ENCODE measurements at regions not wholly inside any gene's neighbourhood (a gene's known extent, or its start where the extent isn't known, plus 50 kb on each side); places are given as distances from the start of the nearest gene placed in this dataset.
A peak's percentile ranks its signal among the peaks of the same experiment; 100 is the strongest.
"Not testable (repeated sequence)": the region's sequence is repeated elsewhere in the genome, so short reads cannot be mapped to it uniquely, and the experiment has no call there.

DNA sequence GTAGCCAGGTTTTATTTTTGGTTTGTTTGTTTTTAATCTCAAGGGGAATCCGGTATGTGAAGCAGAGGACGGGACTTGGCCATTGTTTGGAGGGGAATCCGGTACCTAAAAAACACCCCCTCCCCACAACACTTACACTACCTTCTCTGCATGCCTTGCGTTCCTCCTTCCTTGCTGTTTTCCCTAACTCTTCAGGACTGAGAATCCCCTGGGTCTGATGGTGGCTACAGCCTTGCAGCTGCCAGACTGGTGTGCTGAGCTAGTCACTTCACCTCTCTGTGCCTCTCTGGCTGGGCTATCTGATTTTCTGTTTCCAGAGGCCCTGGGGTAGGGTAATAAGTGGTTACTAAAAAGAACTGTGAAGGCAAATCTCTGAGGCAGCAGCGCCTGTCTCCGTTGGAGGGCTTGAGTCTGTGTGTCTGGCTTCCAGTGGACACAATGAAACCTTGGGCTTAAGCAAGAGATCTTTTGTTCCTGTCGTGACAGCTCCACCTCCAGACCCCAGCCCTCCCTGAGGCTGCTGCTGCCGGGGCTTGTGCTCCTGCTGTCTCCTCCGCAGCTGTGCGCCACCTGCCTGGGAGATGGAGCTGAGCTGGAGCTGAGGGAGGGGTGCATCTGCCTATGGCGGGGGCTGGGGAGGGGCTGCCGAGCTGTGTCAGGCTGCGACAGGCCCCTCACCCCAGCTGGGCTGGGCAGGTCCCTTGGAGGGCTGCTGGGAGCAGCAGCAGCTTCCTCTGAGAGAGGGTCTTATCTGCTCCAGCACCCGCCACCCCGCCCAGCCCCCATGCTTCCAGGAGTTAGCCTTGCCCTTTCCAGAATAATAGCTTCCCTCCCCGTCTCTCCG lies 65.8 kb upstream of the CCDC167 start:
- H3K27me3 ChIP-seq (ENCODE audit: control insufficient read depth in 2 of 2, insufficient read depth in 2 of 2, low read length in 2 of 2) = no peaks in the 10 kb centered on the region
- CTCF ChIA-PET = interaction anchor here (0.6 to 2.7 kb wide), 16 partner anchors 16 to 798 kb away, joined by 3 to 31 read pairs (median 4); no protein-coding TSS in a partner anchor
- Mint-ChIP-seq H3K27me3 (peaks cover 3 to 33% (median 5%) of the 10 kb centered on the region in 5 donors), H3K4me1 (peaks cover 10 to 23% (median 17%) of the 10 kb centered on the region in 7 donors), H3K4me3 (peak overlapping the region in 6 of 10 donors; percentile 53 to 80 (median 68)), H3K36me3 (no peaks in the 10 kb centered on the region), H3K27ac (peak overlapping the region in 2 of 9 donors; percentile 2 to 14), H3K9me3 (peaks cover 0 to 4% (median 0%) of the 10 kb centered on the region in 11 donors)
- POLR2A ChIA-PET = interaction anchor here (0.7 to 1.1 kb wide), 5 partner anchors 14 to 81 kb away, joined by 3 to 6 read pairs (median 3); no protein-coding TSS in a partner anchor
- no peak overlapping the region for H3K27ac ChIP-seq (ENCODE audit: low read depth, low read length)
- no peaks in the 10 kb centered on the region for H3K36me3 ChIP-seq (ENCODE audit: control insufficient read depth in 2 of 3, insufficient read depth in 3 of 3, low read length in 3 of 3)
- intact Hi-C loops (cut with micrococcal nuclease) = loop anchor here (1.0 to 5.0 kb wide), 8 partner anchors 48 to 241 kb away; no protein-coding TSS in a partner anchor
- no peaks in the 10 kb centered on the region for H3K9me3 ChIP-seq (ENCODE audit: control insufficient read depth in 2 of 3, low read length in 3 of 3)
- peak overlapping the region; percentile 52 for H3K4me3 ChIP-seq (ENCODE audit: low read length)
- H3K4me1 ChIP-seq (ENCODE audit: control insufficient read depth in 2 of 2, insufficient read depth in 2 of 2, low read length in 2 of 2) = peaks cover 2 to 4% of the 10 kb centered on the region in 2 donors
- no peak for ATAC-seq
- DNase-seq = no peak

DNA sequence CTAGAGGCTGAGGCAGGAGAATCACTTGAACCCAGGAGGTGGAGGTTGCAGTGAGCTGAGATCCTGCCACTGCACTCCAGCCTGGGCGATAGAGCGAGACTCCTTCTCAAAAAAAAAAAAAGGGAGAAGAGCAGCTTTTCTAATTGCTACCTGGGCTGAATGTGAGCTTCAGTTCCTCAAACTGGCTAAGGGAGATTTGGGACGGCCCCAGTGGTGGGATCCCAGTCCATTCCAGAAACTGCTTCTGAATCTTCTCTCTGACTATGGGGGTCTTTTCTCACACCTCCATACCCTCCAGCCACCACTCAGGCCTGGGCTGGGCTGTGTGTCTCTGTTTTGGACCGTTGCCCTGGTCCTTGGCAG lies 63.2 kb upstream of the CCDC167 start:
- not testable (repeated sequence) for H3K27ac Mint-ChIP-seq, H3K9me3 Mint-ChIP-seq
- peaks cover 11 to 18% of the 10 kb centered on the region in 2 donors for H3K4me1 ChIP-seq (ENCODE audit: control insufficient read depth in 2 of 2, insufficient read depth in 2 of 2, low read length in 2 of 2)

DNA sequence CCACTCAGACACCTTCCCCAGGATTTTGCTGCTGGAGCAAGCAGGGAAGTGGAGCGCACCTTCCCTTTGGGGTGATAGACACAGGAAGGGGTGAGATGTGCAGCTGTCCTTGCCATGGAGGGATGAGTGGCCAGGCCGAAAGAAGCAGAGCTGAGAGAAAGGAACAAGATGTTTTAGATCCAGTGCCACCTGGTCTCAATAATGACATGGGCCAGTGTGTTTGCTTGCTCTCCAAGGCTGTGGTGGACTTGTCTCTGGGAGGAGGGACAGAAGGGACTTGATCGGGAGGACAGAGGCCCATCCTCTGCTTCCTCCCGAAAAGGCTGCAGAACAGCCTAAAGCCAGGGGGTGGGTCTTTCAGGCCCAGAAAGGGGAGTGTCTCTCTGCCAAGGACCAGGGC lies 61.7 kb upstream of the CCDC167 start:
- peak overlapping the region in 4 of 9 donors; percentile 14 to 83 (median 58) for H3K27ac Mint-ChIP-seq
- H3K36me3 Mint-ChIP-seq = no peaks in the 10 kb centered on the region
- Histone ChIP-seq H3K4me3 (ENCODE audit: low read length) (no peak overlapping the region), H3K27ac (ENCODE audit: low read depth, low read length) (no peak overlapping the region), H3K4me1 (ENCODE audit: control insufficient read depth in 2 of 2, insufficient read depth in 2 of 2, low read length in 2 of 2) (peaks cover 11 to 18% of the 10 kb centered on the region in 2 donors), H3K27me3 (ENCODE audit: control insufficient read depth in 2 of 2, insufficient read depth in 2 of 2, low read length in 2 of 2) (no peaks in the 10 kb centered on the region), H3K36me3 (ENCODE audit: control insufficient read depth in 2 of 3, insufficient read depth in 3 of 3, low read length in 3 of 3) (no peaks in the 10 kb centered on the region), H3K9me3 (ENCODE audit: control insufficient read depth in 2 of 3, low read length in 3 of 3) (no peaks in the 10 kb centered on the region)
- DNase-seq (no peak), ATAC-seq (no peak)
- H3K9me3 Mint-ChIP-seq = peaks cover 0 to 4% (median 0%) of the 10 kb centered on the region in 11 donors
- intact Hi-C loops (cut with micrococcal nuclease) = no loop called here
- POLR2A ChIA-PET = no interaction called here
- peaks cover 0 to 35% (median 0%) of the 10 kb centered on the region in 5 donors for H3K27me3 Mint-ChIP-seq
- CTCF ChIA-PET = no interaction called here
- H3K4me3 Mint-ChIP-seq = no peak overlapping the region
- H3K4me1 Mint-ChIP-seq = peaks cover 2 to 36% (median 29%) of the 10 kb centered on the region in 7 donors

More for the DNA sequence above, 63.2 kb upstream of the CCDC167 start:
- intact Hi-C loops (cut with micrococcal nuclease); H3K27me3 ChIP-seq (ENCODE audit: control insufficient read depth in 2 of 2, insufficient read depth in 2 of 2, low read length in 2 of 2); H3K9me3 ChIP-seq (ENCODE audit: control insufficient read depth in 2 of 3, low read length in 3 of 3); H3K4me3 Mint-ChIP-seq; DNase-seq; ATAC-seq; H3K4me3 ChIP-seq (ENCODE audit: low read length); H3K27ac ChIP-seq (ENCODE audit: low read depth, low read length); H3K36me3 Mint-ChIP-seq; H3K36me3 ChIP-seq (ENCODE audit: control insufficient read depth in 2 of 3, insufficient read depth in 3 of 3, low read length in 3 of 3): not testable (repeated sequence)
- CTCF ChIA-PET = interaction anchor here (0.7 to 1.2 kb wide), 3 partner anchors 78 to 180 kb away, joined by 3 to 6 read pairs (median 3); no protein-coding TSS in a partner anchor
- POLR2A ChIA-PET = interaction anchor here (0.6 to 1.1 kb wide), 2 partner anchors 44 to 57 kb away, joined by 3 read pairs; no protein-coding TSS in a partner anchor
- H3K4me1 Mint-ChIP-seq = peaks cover 7 to 42% (median 31%) of the 10 kb centered on the region in 7 donors
- peaks cover 0 to 38% (median 3%) of the 10 kb centered on the region in 5 donors for H3K27me3 Mint-ChIP-seq

DNA sequence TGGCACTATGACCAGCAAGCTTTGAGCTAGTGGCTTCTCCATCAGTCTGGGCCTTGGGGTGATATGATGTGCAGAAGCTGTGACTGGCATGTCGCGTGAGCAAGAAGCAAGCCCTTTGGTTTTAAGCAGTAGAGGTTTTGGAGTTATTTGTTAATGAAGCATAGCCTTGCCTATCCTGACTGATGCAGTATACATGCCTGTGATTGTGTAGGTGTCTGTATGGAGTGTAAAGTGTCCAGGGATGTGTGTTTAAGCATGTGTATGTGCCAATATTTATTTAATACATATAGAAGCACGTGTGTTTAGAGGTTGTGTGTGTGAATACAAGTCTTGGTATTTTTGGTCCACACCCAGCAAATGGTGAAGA lies 61.0 kb upstream of the CCDC167 start:
- POLR2A ChIA-PET = no interaction called here
- H3K27ac Mint-ChIP-seq = peak overlapping the region in 4 of 9 donors; percentile 34 to 82 (median 68)
- intact Hi-C loops (cut with micrococcal nuclease) = loop anchor here in 1 of 2 donors (1.0 kb wide), 1 partner anchor 44 kb away; no protein-coding TSS in a partner anchor
- peaks cover 0 to 33% (median 26%) of the 10 kb centered on the region in 7 donors for H3K4me1 Mint-ChIP-seq
- Histone ChIP-seq H3K4me3 (ENCODE audit: low read length) (no peak overlapping the region), H3K27ac (ENCODE audit: low read depth, low read length) (no peak overlapping the region), H3K27me3 (ENCODE audit: control insufficient read depth in 2 of 2, insufficient read depth in 2 of 2, low read length in 2 of 2) (no peaks in the 10 kb centered on the region), H3K36me3 (ENCODE audit: control insufficient read depth in 2 of 3, insufficient read depth in 3 of 3, low read length in 3 of 3) (no peaks in the 10 kb centered on the region), H3K4me1 (ENCODE audit: control insufficient read depth in 2 of 2, insufficient read depth in 2 of 2, low read length in 2 of 2) (peaks cover 7 to 18% of the 10 kb centered on the region in 2 donors), H3K9me3 (ENCODE audit: control insufficient read depth in 2 of 3, low read length in 3 of 3) (no peaks in the 10 kb centered on the region)
- H3K4me3 Mint-ChIP-seq = peak overlapping the region in 1 of 10 donors; percentile 57
- ATAC-seq = no peak
- DNase-seq = no peak
- CTCF ChIA-PET = interaction anchor here (1.5 kb wide), 1 partner anchor 44 kb away, joined by 3 read pairs; no protein-coding TSS in a partner anchor
- peaks cover 0 to 33% (median 0%) of the 10 kb centered on the region in 5 donors for H3K27me3 Mint-ChIP-seq
- H3K36me3 Mint-ChIP-seq = no peaks in the 10 kb centered on the region
- peaks cover 0 to 4% (median 0%) of the 10 kb centered on the region in 11 donors for H3K9me3 Mint-ChIP-seq

DNA sequence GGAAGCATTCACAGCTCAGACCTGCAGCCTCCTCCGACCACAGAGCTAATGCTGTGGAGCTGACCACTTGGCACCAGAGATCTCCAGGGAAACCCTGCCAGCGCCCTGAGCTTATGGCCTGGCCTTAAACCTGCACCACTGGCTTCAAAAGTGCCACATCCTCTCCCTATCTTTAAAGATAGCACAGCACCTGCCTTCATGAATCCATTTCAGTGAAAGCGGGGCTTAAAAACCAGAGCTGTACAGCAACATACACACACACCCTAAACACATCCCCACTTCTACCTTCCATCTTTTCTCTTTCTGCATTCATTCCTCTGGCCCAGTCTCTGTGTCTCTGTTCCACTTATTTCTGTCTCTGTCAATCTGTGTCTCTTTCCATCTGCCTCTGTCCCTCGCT lies 59.8 kb upstream of the CCDC167 start:
- peaks cover 3 to 32% (median 26%) of the 10 kb centered on the region in 7 donors for H3K4me1 Mint-ChIP-seq
- no peak overlapping the region for H3K4me3 ChIP-seq (ENCODE audit: low read length)
- DNase-seq (peak in 3 of 9 donors; percentile 16 to 48 (median 17)), ATAC-seq (peak; percentile 43)
- H3K27me3 Mint-ChIP-seq = peaks cover 0 to 24% (median 0%) of the 10 kb centered on the region in 5 donors
- H3K27ac Mint-ChIP-seq = peak overlapping the region in 7 of 9 donors; percentile 1 to 73 (median 57)
- peaks cover 7 to 18% of the 10 kb centered on the region in 2 donors for H3K4me1 ChIP-seq (ENCODE audit: control insufficient read depth in 2 of 2, insufficient read depth in 2 of 2, low read length in 2 of 2)
- peak overlapping the region in 9 of 10 donors; percentile 2 to 80 (median 26) for H3K4me3 Mint-ChIP-seq
- H3K9me3 ChIP-seq (ENCODE audit: control insufficient read depth in 2 of 3, low read length in 3 of 3) = no peaks in the 10 kb centered on the region
- H3K27me3 ChIP-seq (ENCODE audit: control insufficient read depth in 2 of 2, insufficient read depth in 2 of 2, low read length in 2 of 2) = no peaks in the 10 kb centered on the region
- peaks cover 0 to 4% (median 0%) of the 10 kb centered on the region in 11 donors for H3K9me3 Mint-ChIP-seq
- H3K36me3 ChIP-seq (ENCODE audit: control insufficient read depth in 2 of 3, insufficient read depth in 3 of 3, low read length in 3 of 3) = no peaks in the 10 kb centered on the region
- no peak overlapping the region for H3K27ac ChIP-seq (ENCODE audit: low read depth, low read length)
- no peaks in the 10 kb centered on the region for H3K36me3 Mint-ChIP-seq
- CTCF ChIA-PET = interaction anchor here (1.1 to 1.5 kb wide), 2 partner anchors 43 to 75 kb away, joined by 3 read pairs; no protein-coding TSS in a partner anchor
- intact Hi-C loops (cut with micrococcal nuclease) = no loop called here
- POLR2A ChIA-PET = interaction anchor here (0.5 to 1.6 kb wide), 3 partner anchors 43 to 146 kb away, joined by 4 to 7 read pairs (median 4); no protein-coding TSS in a partner anchor

DNA sequence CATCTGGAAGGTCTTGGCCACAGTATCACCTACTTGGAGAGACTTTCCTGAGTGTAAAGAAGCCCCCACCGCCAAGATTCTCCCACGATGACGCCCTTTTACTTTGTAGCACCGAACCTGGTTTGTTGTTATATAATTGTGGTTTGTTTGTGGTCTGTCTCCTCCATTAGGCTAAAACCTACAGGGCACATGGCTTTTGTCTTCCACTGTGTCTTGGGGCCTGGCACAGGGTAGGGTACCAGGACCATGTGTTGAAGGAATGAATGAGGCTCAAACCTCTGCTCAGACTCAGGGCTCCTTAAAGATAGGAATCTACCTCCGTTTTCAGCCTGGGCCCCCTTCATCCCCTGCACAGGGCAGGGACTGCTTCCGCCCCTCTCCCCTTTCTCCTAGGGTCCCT lies 59.4 kb upstream of the CCDC167 start:
- no peaks in the 10 kb centered on the region for H3K27me3 ChIP-seq (ENCODE audit: control insufficient read depth in 2 of 2, insufficient read depth in 2 of 2, low read length in 2 of 2)
- Mint-ChIP-seq H3K4me3 (peak overlapping the region in 5 of 10 donors; percentile 14 to 63 (median 57)), H3K36me3 (no peaks in the 10 kb centered on the region), H3K27me3 (peaks cover 0 to 20% (median 0%) of the 10 kb centered on the region in 5 donors), H3K27ac (peak overlapping the region in 6 of 9 donors; percentile 32 to 78 (median 60)), H3K9me3 (peaks cover 0 to 4% (median 0%) of the 10 kb centered on the region in 11 donors), H3K4me1 (peaks cover 6 to 36% (median 30%) of the 10 kb centered on the region in 7 donors)
- POLR2A ChIA-PET = interaction anchor here (0.5 to 1.6 kb wide), 3 partner anchors 43 to 146 kb away, joined by 4 to 7 read pairs (median 4); no protein-coding TSS in a partner anchor
- ATAC-seq = no peak
- peaks cover 8 to 18% of the 10 kb centered on the region in 2 donors for H3K4me1 ChIP-seq (ENCODE audit: control insufficient read depth in 2 of 2, insufficient read depth in 2 of 2, low read length in 2 of 2)
- no peaks in the 10 kb centered on the region for H3K9me3 ChIP-seq (ENCODE audit: control insufficient read depth in 2 of 3, low read length in 3 of 3)
- H3K4me3 ChIP-seq (ENCODE audit: low read length) = no peak overlapping the region
- intact Hi-C loops (cut with micrococcal nuclease) = no loop called here
- no peak for DNase-seq
- H3K27ac ChIP-seq (ENCODE audit: low read depth, low read length) = no peak overlapping the region
- no peaks in the 10 kb centered on the region for H3K36me3 ChIP-seq (ENCODE audit: control insufficient read depth in 2 of 3, insufficient read depth in 3 of 3, low read length in 3 of 3)
- CTCF ChIA-PET = interaction anchor here (1.1 kb wide), 1 partner anchor 74 kb away, joined by 3 read pairs; no protein-coding TSS in a partner anchor
